Urinary bladder (tissue), 3 donors: ENCODE measurements at regions not wholly inside any gene's neighbourhood (a gene's known extent, or its start where the extent isn't known, plus 50 kb on each side); places are given as distances from the start of the nearest gene placed in this dataset.

Experiments used
- DNase-seq: peaks from one replicate; pipeline ENCODE4 v3.0.0-alpha.2; 2015; ENCODE audit errors: extremely low spot score
- H3K27ac ChIP-seq: one replicate; pipeline ENCODE4 v1.5.1; 2013; ENCODE audit warnings: low read depth, mild to moderate bottlenecking, moderate library complexity
- H3K36me3 ChIP-seq: one replicate; pipeline ENCODE4 v1.6.1; 2013; ENCODE audit warnings: mild to moderate bottlenecking, moderate library complexity; ENCODE audit not compliant: insufficient read depth
- H3K4me1 ChIP-seq: one replicate; pipeline ENCODE4 v1.6.1; 2013; ENCODE audit warnings: mild to moderate bottlenecking, moderate library complexity; ENCODE audit not compliant: insufficient read depth
- H3K4me3 ChIP-seq: one replicate; pipeline ENCODE4 v1.5.1; 2013; ENCODE audit warnings: low read depth, low read length
- WGBS: extraction: QIAGEN DNeasy Blood & Tissue Kit; methylation state at CpG from one replicate; pipeline ENCODE4 v1.1.7; 2013; 5-methylcytosine and 5-hydroxymethylcytosine counted together
- donor health status: healthy with polysubstance abuse.
- donor health status: healthy.

GRCh38 chr11:11789735-11790369 is 51.9 kb upstream of the USP47 start:
- H3K4me3 ChIP-seq = no peak overlapping the region
- H3K27ac ChIP-seq = no peak overlapping the region
- no peaks in the 10 kb centered on the region for H3K36me3 ChIP-seq
- no peak for DNase-seq
- 64% methylated on average over 5 of the region's 5 CpGs for WGBS
- no peaks in the 10 kb centered on the region for H3K4me1 ChIP-seq

GRCh38 chr11:11788063-11788710 is 53.6 kb upstream of the USP47 start:
- H3K4me3 ChIP-seq = no peak overlapping the region
- no peak overlapping the region for H3K27ac ChIP-seq
- no peak for DNase-seq
- WGBS = 56% methylated on average over 7 of the region's 7 CpGs
- H3K4me1 ChIP-seq = no peaks in the 10 kb centered on the region
- H3K36me3 ChIP-seq = no peaks in the 10 kb centered on the region

- 67% methylated on average over 7 of the region's 7 CpGs for WGBS
- Histone ChIP-seq H3K27ac (no peak overlapping the region), H3K4me3 (no peak overlapping the region)
Measured at GRCh38 chr11:11787305-11788062, 54.3 kb upstream of the USP47 start.

GRCh38 chr11:11786771-11787170 is 55.0 kb upstream of the USP47 start:
- Histone ChIP-seq H3K27ac (no peak overlapping the region), H3K4me3 (no peak overlapping the region), H3K4me1 (no peaks in the 10 kb centered on the region), H3K36me3 (no peaks in the 10 kb centered on the region)
- DNase-seq = no peak
- WGBS = 81% methylated on average over 4 of the region's 4 CpGs

More at GRCh38 chr11:11787305-11788062, 54.3 kb upstream of the USP47 start:
- no peaks in the 10 kb centered on the region for H3K36me3 ChIP-seq
- no peaks in the 10 kb centered on the region for H3K4me1 ChIP-seq
- peak; percentile 47 for DNase-seq

GRCh38 chr11:11786234-11786633 is 55.5 kb upstream of the USP47 start:
- Histone ChIP-seq H3K27ac (no peak overlapping the region), H3K4me1 (no peaks in the 10 kb centered on the region), H3K36me3 (no peaks in the 10 kb centered on the region), H3K4me3 (no peak overlapping the region)
- no peak for DNase-seq
- WGBS = 91% methylated on average over 5 of the region's 5 CpGs

- no peak overlapping the region for H3K4me3 ChIP-seq
- WGBS = 71% methylated on average over 3 of the region's 3 CpGs
- no peaks in the 10 kb centered on the region for H3K4me1 ChIP-seq
- no peak for DNase-seq
- no peak overlapping the region for H3K27ac ChIP-seq
- no peaks in the 10 kb centered on the region for H3K36me3 ChIP-seq
Measured at GRCh38 chr11:11782532-11783110, 59.2 kb upstream of the USP47 start.

GRCh38 chr11:11780858-11781257 is 60.9 kb upstream of the USP47 start:
- 91% methylated on average over 8 of the region's 8 CpGs for WGBS
- Histone ChIP-seq H3K4me1 (no peaks in the 10 kb centered on the region), H3K4me3 (no peak overlapping the region), H3K36me3 (no peaks in the 10 kb centered on the region), H3K27ac (no peak overlapping the region)
- no peak for DNase-seq

GRCh38 chr11:11779975-11780374 is 61.8 kb upstream of the USP47 start:
- H3K27ac ChIP-seq = no peak overlapping the region
- no peak for DNase-seq
- no peaks in the 10 kb centered on the region for H3K36me3 ChIP-seq
- WGBS = 66% methylated on average over 2 of the region's 2 CpGs
- no peak overlapping the region for H3K4me3 ChIP-seq
- no peaks in the 10 kb centered on the region for H3K4me1 ChIP-seq

- H3K4me1 ChIP-seq = no peaks in the 10 kb centered on the region
- 82% methylated on average over 3 of the region's 3 CpGs for WGBS
- no peak for DNase-seq
- no peak overlapping the region for H3K4me3 ChIP-seq
- H3K27ac ChIP-seq = no peak overlapping the region
- no peaks in the 10 kb centered on the region for H3K36me3 ChIP-seq
Measured at GRCh38 chr11:11777897-11778296, 63.9 kb upstream of the USP47 start.

GRCh38 chr11:11776714-11777113 is 65.1 kb upstream of the USP47 start:
- H3K36me3 ChIP-seq = no peaks in the 10 kb centered on the region
- no peak for DNase-seq
- no peaks in the 10 kb centered on the region for H3K4me1 ChIP-seq
- H3K27ac ChIP-seq = no peak overlapping the region
- WGBS = 93% methylated on average over 6 of the region's 6 CpGs
- H3K4me3 ChIP-seq = no peak overlapping the region

- Histone ChIP-seq H3K27ac (no peak overlapping the region), H3K4me3 (no peak overlapping the region), H3K36me3 (no peaks in the 10 kb centered on the region), H3K4me1 (no peaks in the 10 kb centered on the region)
- no peak for DNase-seq
- WGBS = 87% methylated on average over 2 of the region's 2 CpGs
Measured at GRCh38 chr11:11774928-11775327, 66.8 kb upstream of the USP47 start.

- no peak overlapping the region for H3K4me3 ChIP-seq
- no peak for DNase-seq
- H3K4me1 ChIP-seq = no peaks in the 10 kb centered on the region
- no peak overlapping the region for H3K27ac ChIP-seq
- 71% methylated on average over 1 of the region's 1 CpG for WGBS
- no peaks in the 10 kb centered on the region for H3K36me3 ChIP-seq
Measured at GRCh38 chr11:11772865-11773515, 68.8 kb upstream of the USP47 start.

GRCh38 chr11:11770921-11771486 is 70.8 kb upstream of the USP47 start:
- H3K36me3 ChIP-seq = no peaks in the 10 kb centered on the region
- no peak overlapping the region for H3K4me3 ChIP-seq
- no peaks in the 10 kb centered on the region for H3K4me1 ChIP-seq
- 91% methylated on average over 3 of the region's 3 CpGs for WGBS
- no peak overlapping the region for H3K27ac ChIP-seq
- no peak for DNase-seq
